GM19372 (cell line): ENCODE measurements at regions not wholly inside any gene's neighbourhood (a gene's known extent, or its start where the extent isn't known, plus 50 kb on each side); places are given as distances from the start of the nearest gene placed in this dataset.
A peak's percentile ranks its signal among the peaks of the same experiment; 100 is the strongest.
"Not testable (repeated sequence)": the region's sequence is repeated elsewhere in the genome, so short reads cannot be mapped to it uniquely, and the experiment has no call there.

Source experiments
- ATAC-seq: cut with Tn5 transposase; IDR thresholded peaks from one replicate; pipeline ENCODE4 v1.9.1; 2021; ENCODE audit warnings: mild to moderate bottlenecking, low read depth, moderate library complexity; ENCODE audit not compliant: unreplicated experiment

DNA sequence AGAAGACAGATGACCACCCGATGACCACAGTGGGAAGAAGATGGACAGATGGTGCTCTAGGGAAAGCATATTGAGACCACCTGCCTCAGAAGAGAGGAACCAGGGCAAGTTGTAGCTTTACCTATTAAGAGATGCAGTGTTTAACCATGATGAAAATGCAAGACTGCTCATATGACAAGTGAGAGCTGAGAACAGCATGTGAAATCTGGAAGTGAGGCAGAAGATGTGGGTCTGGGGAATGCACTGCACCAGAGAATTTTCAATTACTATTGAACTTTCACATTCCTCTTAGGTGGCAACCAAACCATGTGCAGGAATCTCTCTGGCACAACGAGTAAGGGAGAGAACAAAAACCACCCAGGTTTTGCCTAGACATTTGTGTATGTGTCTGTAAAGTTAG lies 184.8 kb upstream of the CRIM1 start:
- ATAC-seq, result no peak

DNA sequence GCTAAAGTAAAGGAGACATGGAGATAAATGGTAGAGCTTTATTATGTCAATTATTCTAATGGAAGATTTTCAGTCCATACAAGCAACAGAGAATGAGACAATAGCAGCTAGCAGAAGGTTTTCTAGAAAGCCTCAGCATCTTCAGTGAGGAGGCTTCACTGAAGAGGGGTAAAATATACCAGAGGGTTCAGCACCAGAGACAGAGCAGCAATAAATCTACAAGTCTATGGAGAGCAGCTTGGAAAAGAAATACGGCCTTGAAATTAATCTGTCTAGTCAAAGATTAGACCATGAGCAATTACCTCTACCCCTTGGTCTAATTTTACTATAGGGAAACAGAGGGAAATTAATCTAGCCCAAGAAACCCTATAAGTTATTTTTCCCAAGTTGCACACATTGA lies 185.7 kb upstream of the CRIM1 start:
- no peak for ATAC-seq

DNA sequence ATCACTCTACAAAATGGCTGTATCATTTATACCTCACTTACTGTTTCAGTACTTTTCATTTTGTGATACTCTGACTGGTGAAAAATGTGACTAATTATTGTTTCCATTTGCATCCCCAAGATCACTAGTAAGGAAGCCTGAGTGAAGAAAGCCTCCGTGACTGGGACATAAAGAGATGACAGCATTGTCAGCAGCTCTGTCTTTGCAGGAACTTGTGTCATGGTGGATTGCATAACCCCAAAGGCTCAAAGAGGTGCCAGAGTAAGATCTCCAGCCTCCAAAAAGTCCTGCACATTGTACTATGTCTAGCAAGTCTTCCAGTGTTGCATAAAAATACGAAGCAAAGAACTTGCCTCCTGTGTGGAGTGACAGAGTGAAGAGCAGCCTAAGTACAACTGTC lies 187.5 kb upstream of the CRIM1 start:
- ATAC-seq, result no peak

- no peak for ATAC-seq
Observed at GRCh38 chr2:36165132-36165531, 190.4 kb upstream of the CRIM1 start.

- ATAC-seq, result peak; percentile 46
Observed at GRCh38 chr2:36163520-36164254, 191.9 kb upstream of the CRIM1 start.

DNA sequence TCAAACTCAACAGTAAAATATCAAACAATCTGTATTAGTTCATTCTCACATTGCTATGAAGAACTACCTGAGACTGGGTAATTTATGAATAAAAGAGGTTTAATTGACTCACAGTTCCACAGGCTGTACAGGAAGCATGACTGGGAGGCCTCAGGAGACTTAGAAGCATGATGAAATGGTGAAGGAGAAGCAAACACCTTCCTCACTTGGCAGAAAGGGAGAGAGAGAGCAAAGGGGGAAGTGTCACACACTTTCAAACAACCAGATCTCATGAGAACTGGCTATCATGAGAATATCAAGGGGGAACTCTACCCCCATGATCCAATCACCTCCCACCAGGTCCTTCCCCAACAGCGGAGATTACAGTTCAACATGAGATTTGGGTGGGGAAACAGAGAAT lies 198.5 kb upstream of the CRIM1 start:
- not testable (repeated sequence) for ATAC-seq

GRCh38 chr2:36147670-36148390 lies 207.7 kb upstream of the CRIM1 start:
- peak; percentile 90 for ATAC-seq

GRCh38 chr2:36146765-36147164 lies 208.8 kb upstream of the CRIM1 start:
- ATAC-seq, result no peak

DNA sequence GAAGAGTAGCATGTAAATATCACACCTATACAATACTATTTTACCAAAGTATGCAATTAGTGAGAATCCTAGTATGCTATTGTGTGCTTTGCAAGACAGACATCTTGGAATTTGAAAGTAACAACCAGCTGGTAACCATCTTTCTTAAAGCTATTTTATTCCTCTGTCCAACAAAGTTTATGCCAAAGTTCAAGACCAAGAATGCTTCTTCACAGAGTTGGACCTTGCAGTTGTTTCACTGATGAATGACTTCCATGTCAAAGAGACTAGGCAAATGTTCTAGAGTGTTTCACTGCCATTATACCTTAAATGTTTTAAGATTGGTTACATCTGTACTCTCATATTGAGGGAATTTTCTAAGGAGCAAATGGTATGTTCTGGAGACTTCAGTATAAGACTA lies 215.2 kb upstream of the CRIM1 start:
- no peak for ATAC-seq

- ATAC-seq, result no peak
Observed at GRCh38 chr2:36137612-36138011, 218.0 kb upstream of the CRIM1 start.

DNA sequence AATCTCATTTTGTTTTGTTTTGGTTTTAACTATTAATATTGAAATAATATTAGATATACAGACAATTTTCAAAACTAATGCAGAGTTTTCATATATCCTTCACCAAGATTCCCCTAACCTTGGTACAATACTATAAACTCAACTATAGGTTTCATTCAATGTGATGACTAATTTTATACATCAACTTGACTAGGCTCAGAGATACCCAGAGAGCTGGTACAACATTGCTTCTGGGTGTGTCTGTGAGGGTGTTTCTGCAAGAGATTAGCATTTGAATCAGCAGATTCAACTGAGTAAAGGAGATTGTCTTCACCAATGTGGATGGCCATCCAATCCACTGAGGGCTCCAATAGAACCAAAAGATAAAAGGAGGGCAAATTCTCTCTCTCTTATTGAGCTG lies 221.3 kb upstream of the CRIM1 start:
- no peak for ATAC-seq

DNA sequence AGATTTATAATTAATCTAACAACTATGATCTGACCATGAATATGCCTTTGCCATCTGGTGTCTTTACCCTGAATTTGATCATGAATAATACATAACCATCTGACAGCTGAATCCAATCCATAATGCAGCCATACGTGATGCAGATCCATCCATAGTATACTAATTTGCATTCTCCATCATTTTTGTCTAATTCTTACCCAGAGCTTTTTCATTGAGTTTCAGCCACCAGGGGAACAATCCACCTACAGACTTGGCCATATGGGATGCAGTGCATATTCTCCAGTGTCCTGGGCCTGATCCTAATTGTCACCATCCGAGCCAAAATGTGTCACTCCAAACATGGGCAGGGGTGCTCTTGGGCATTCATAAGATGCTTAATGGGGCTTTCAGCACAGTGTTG lies 227.2 kb upstream of the CRIM1 start:
- ATAC-seq, result no peak

- no peak for ATAC-seq
Observed at GRCh38 chr2:36125702-36126101, 229.9 kb upstream of the CRIM1 start.

- ATAC-seq, result no peak
Observed at GRCh38 chr2:36123995-36124394, 231.6 kb upstream of the CRIM1 start.

GRCh38 chr2:36097022-36097421 lies 258.6 kb upstream of the CRIM1 start:
- ATAC-seq, result no peak

- ATAC-seq, result not testable (repeated sequence)
Observed at GRCh38 chr2:36091844-36092741, 263.5 kb upstream of the CRIM1 start.

DNA sequence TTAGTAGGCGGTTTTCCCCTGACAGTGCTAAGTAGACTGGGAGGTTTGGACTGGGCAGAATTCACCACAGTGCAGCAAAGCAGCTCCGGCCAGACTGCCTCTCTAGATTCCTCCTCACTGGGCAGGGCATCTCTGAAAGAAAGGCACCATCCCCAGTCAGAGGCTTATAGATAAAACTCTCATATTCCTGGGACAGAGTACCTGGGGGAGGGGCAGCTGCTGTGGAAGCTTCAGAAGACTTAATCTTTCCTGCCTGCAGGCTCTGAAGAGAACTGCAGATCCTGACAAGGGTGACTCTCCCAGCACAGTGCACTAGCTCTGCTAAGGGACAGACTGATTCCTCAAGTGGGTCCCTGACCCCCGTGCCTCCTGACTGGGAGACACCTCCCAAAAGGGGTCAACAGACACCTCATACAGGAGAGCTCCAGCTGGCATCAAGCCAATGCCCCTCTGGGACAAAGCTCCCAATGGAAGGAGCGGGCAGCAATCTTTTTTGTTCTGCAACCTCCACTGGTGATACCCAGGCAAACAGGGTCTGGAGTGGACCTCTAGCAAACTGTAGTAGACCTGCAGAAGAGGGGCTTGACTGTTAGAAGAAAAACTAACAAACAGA lies 266.8 kb upstream of the CRIM1 start:
- no peak for ATAC-seq

- ATAC-seq, result no peak
Observed at GRCh38 chr2:36087344-36087743, 268.2 kb upstream of the CRIM1 start.

GRCh38 chr2:36079793-36080192 lies 275.8 kb upstream of the CRIM1 start:
- ATAC-seq, result no peak

DNA sequence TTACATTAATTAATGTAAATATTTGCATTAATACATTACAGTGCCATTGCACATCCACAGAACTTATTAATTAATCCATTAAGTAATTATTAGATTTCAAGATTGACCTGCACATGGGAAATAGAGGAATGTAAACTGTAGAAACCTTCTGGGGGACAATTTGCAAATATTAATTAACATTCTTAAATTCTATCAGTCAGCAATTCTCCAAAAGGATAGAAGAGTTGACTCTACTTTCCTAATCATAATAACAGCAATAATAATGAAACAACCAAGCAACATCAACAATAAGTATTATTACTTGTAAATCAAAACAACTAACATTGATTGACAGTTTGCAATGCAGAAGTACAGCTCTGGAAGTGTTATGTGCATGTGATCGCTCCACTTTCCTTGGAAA lies 281.6 kb upstream of the CRIM1 start:
- no peak for ATAC-seq

DNA sequence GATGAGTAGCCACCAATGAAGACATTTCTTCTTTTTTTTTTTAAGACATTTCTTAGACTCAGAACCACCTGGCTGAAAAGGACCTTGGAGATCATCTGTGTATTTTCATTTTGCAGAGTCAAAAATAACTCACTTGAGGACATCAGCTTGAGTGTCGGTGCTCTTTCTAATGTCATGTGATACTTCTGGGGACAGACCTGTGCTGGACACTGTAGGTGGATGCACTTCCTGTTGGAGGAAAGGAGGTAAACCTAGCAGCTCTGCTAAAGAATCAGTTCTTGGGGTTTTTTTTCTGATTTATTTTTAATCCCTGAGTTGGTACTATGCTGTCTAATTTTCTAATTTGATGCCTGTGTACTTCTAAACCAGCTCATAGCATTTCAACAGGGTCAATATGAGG lies 283.9 kb upstream of the CRIM1 start:
- ATAC-seq, result peak; percentile 60
